ENCODE measurements at regions not wholly inside any gene's neighbourhood (a gene's known extent, or its start where the extent isn't known, plus 50 kb on each side); places are given as distances from the start of the nearest gene placed in this dataset.

DNA sequence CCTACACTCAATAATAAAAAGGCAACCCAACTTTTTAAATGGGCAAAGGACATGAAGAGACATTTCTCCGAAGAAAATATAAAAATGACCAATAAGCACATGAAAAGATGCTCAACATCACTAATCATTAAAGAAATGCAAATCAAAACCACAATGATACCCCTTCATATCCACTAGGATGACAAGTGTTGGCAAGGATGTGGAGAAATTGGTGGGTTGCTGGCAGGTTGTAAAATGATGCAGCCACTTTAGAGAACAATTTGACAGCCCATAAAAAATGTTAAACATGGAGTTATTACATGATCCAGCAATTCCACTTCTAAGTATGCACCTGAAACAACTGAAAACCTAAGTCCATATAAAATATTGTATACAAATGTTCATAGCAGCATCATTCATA lies 73.2 kb upstream of the LMO2 start:
- Histone ChIP-seq H3K9me3 (no peaks in the 10 kb centered on the region), H3K27ac (no peak overlapping the region), H3K4me3 (no peak overlapping the region), H3K27me3 (no peaks in the 10 kb centered on the region), H3K4me1 (no peaks in the 10 kb centered on the region), H3K36me3 (no peaks in the 10 kb centered on the region)
- TF ChIP-seq POLR2A (IDR thresholded peaks at IDR 0.05) (no peak), POLR2AphosphoS5 (IDR thresholded peaks at IDR 0.05) (no peak)
- TF ChIP-seq, protein P1, sequence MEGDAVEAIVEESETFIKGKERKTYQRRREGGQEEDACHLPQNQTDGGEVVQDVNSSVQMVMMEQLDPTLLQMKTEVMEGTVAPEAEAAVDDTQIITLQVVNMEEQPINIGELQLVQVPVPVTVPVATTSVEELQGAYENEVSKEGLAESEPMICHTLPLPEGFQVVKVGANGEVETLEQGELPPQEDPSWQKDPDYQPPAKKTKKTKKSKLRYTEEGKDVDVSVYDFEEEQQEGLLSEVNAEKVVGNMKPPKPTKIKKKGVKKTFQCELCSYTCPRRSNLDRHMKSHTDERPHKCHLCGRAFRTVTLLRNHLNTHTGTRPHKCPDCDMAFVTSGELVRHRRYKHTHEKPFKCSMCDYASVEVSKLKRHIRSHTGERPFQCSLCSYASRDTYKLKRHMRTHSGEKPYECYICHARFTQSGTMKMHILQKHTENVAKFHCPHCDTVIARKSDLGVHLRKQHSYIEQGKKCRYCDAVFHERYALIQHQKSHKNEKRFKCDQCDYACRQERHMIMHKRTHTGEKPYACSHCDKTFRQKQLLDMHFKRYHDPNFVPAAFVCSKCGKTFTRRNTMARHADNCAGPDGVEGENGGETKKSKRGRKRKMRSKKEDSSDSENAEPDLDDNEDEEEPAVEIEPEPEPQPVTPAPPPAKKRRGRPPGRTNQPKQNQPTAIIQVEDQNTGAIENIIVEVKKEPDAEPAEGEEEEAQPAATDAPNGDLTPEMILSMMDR (IDR thresholded peaks at IDR 0.05), result no peak
- intact Hi-C loops (cut with DNase I; ENCODE audit: low total_unique reads), result no loop called here
- DNase-seq (ENCODE audit: low spot score in 2 of 2), result no peak

DNA sequence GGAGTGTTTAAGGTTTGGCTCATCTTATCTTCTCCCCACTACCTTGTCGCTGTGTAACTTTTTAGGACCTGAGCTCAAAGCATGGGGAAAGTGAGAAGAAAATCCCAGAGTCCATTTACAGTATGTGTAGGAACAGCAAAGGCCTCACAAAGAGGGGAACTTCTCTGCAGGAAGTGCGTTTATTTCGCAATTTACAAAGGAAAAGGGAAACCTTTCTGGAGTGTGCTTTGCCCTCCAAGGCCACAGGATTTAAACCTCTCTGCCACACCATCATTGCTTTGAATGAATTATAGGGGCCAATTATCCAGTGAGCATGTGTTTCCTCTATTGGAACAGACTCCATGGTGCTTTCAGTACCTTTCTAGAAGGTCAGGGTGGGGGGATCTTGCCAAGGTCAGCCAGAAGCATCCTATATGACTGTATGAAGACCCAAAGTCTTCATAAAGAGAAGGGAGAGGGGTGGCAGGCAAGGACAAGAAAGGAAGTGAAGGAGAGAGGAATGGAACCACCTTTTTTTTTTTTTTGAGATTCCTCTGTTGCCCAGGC lies 68.1 kb upstream of the LMO2 start:
- no peak for DNase-seq (ENCODE audit: low spot score in 2 of 2)
- Histone ChIP-seq H3K27ac (no peak overlapping the region), H3K27me3 (no peaks in the 10 kb centered on the region), H3K36me3 (no peaks in the 10 kb centered on the region), H3K4me3 (no peak overlapping the region), H3K9me3 (no peaks in the 10 kb centered on the region), H3K4me1 (no peaks in the 10 kb centered on the region)
- intact Hi-C loops (cut with DNase I; ENCODE audit: low total_unique reads), result loop anchor here (5.0 kb wide), 1 partner anchor 88 kb away; no protein-coding TSS in a partner anchor
- TF ChIP-seq, protein P1 (IDR thresholded peaks at IDR 0.05), result no peak
- TF ChIP-seq POLR2AphosphoS5 (IDR thresholded peaks at IDR 0.05) (no peak), POLR2A (IDR thresholded peaks at IDR 0.05) (no peak)

DNA sequence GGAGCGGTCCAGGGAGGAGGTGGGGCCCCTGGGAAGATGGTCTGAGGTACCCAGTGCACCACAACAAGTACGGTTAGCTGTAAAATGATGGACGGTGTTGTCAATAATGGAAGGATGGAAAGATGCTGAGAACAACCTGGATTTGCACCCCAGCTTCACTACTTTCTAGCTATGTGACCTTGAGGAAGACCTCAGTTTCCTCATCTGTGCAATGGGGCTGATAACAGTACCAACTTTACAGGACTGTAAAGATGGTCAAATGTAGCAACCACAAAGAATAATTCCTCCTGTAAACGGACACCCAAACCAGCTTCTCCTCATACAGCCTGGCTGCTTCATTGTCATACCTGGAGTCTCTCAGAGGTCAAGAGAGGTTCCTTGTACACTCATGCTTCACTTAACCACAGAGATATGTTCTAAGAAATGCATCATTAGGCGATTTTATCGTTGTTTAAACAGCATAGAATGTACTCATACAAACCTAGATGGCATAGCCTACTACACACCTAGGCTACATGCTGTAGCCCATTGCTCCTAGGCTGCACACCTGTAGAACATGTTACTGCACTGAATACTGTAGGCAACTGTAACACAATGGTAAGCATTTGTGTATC lies 65.5 kb upstream of the LMO2 start:
- Histone ChIP-seq H3K27ac (no peak overlapping the region), H3K27me3 (no peaks in the 10 kb centered on the region), H3K9me3 (no peaks in the 10 kb centered on the region), H3K36me3 (no peaks in the 10 kb centered on the region), H3K4me3 (no peak overlapping the region), H3K4me1 (no peaks in the 10 kb centered on the region)
- intact Hi-C loops (cut with DNase I; ENCODE audit: low total_unique reads), result loop anchor here (5.0 kb wide), 1 partner anchor 85 kb away; no protein-coding TSS in a partner anchor
- no peak for DNase-seq (ENCODE audit: low spot score in 2 of 2)
- TF ChIP-seq POLR2A (IDR thresholded peaks at IDR 0.05) (no peak), POLR2AphosphoS5 (IDR thresholded peaks at IDR 0.05) (no peak)
- TF ChIP-seq, protein P1 (IDR thresholded peaks at IDR 0.05), result no peak

DNA sequence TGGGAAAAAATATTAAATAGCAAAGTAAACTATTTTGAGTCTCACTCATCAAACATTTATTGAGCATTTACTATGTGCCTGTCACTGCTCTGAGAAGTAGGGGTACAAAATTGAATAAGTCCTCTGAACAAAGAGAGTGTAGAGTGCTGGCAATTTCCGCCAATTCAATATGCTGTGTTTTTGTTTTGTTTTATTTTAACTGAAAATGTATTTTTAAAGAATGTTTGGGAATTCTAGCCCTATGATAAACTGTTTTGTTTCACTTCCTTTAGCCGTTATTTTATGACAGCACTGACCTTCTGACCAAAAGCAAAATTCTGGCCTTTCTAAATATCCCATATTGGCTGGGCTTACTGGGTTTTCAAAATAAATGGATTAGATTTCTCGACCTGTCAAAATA lies 64.7 kb upstream of the LMO2 start:
- DNase-seq (ENCODE audit: low spot score in 2 of 2), result no peak
- TF ChIP-seq POLR2AphosphoS5 (IDR thresholded peaks at IDR 0.05), result no peak
- TF ChIP-seq, protein P1 (IDR thresholded peaks at IDR 0.05), result no peak
- TF ChIP-seq POLR2A (IDR thresholded peaks at IDR 0.05), result no peak
- no peak overlapping the region for H3K4me3 ChIP-seq
- intact Hi-C loops (cut with DNase I; ENCODE audit: low total_unique reads), result loop anchor here (5.0 kb wide), 1 partner anchor 84 kb away; no protein-coding TSS in a partner anchor
- no peaks in the 10 kb centered on the region for H3K4me1 ChIP-seq
- H3K9me3 ChIP-seq, result no peaks in the 10 kb centered on the region
- H3K27ac ChIP-seq, result no peak overlapping the region
- no peaks in the 10 kb centered on the region for H3K27me3 ChIP-seq
- no peaks in the 10 kb centered on the region for H3K36me3 ChIP-seq

DNA sequence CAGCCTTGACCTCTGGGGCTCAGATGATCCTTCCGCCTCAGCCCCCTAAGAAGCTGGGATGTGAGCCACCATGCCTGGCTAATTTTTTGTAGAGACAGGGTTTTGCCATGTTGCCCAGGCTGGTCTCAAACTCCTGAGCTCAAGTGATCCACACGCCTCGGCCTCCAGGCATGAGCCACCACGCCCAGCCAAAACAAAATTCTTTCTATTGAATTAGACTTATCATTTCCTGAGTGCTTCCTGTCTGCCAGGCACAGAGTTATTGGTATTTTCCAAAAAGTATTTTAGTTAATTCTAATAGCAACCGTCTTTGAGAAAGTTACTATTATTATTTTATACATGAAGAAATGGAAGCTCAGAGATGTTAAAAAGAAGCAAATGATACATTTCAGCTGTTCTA lies 61.4 kb upstream of the LMO2 start:
- Histone ChIP-seq H3K4me3 (no peak overlapping the region), H3K36me3 (no peaks in the 10 kb centered on the region), H3K27ac (no peak overlapping the region), H3K4me1 (no peaks in the 10 kb centered on the region), H3K9me3 (no peaks in the 10 kb centered on the region), H3K27me3 (no peaks in the 10 kb centered on the region)
- TF ChIP-seq POLR2A (IDR thresholded peaks at IDR 0.05) (no peak), POLR2AphosphoS5 (IDR thresholded peaks at IDR 0.05) (no peak)
- TF ChIP-seq, protein P1 (IDR thresholded peaks at IDR 0.05), result no peak
- no peak for DNase-seq (ENCODE audit: low spot score in 2 of 2)
- intact Hi-C loops (cut with DNase I; ENCODE audit: low total_unique reads), result no loop called here
